HEK293T (cell line): ENCODE measurements at regions not wholly inside any gene's neighbourhood (a gene's known extent, or its start where the extent isn't known, plus 50 kb on each side); places are given as distances from the start of the nearest gene placed in this dataset.

Experiments used
- CTCF ChIA-PET: fragments of 350-600 bp; formaldehyde crosslinking; extraction: SDS; loops from one replicate; lab custom pipeline; 2021; ENCODE audit warnings: antibody characterized with exemption, inconsistent platforms; lab: Yijun Ruan, JAX
- POLR2A ChIA-PET: fragments of 350-600 bp; formaldehyde crosslinking; extraction: SDS; loops from one replicate; lab custom pipeline; 2020; ENCODE audit warnings: antibody characterized with exemption, inconsistent platforms; lab: Yijun Ruan, JAX
- DNase-seq: peaks from one replicate; pipeline ENCODE4 v3.0.0; 2012; ENCODE audit warnings: mixed read lengths; ENCODE audit errors: extremely low spot score
- ARNT ChIP-seq: fragments of 450-650 bp; IDR thresholded peaks from 2 replicates; pipeline ENCODE4 v1.6.1; 2017; ENCODE audit warnings: mild to moderate bottlenecking
- BHLHE40 ChIP-seq: fragments of 450-650 bp; IDR thresholded peaks from 2 replicates; pipeline ENCODE4 v1.6.1; 2016; ENCODE audit warnings: mild to moderate bottlenecking, moderate library complexity, borderline replicate concordance
- CTBP1 ChIP-seq: fragments of 450-650 bp; IDR thresholded peaks from 2 replicates; pipeline ENCODE4 v1.6.1; 2016; ENCODE audit warnings: borderline replicate concordance
- ELF4 ChIP-seq: fragments of 450-650 bp; IDR thresholded peaks from 2 replicates; pipeline ENCODE4 v1.6.1; 2017; ENCODE audit warnings: antibody characterized with exemption
- FOXA1 ChIP-seq: fragments of 450-650 bp; IDR thresholded peaks from 2 replicates; pipeline ENCODE4 v1.6.1; 2016; ENCODE audit warnings: mild to moderate bottlenecking
- FOXK2 ChIP-seq: fragments of 450-650 bp; IDR thresholded peaks from 2 replicates; pipeline ENCODE4 v1.6.1; 2016; ENCODE audit warnings: mild to moderate bottlenecking
- FOXM1 ChIP-seq: fragments of 450-650 bp; IDR thresholded peaks from 2 replicates; pipeline ENCODE4 v1.6.1; 2017; ENCODE audit warnings: mild to moderate bottlenecking, borderline replicate concordance
- L3MBTL2 ChIP-seq: fragments of 450-650 bp; conservative IDR thresholded peaks from 2 replicates; pipeline ENCODE4 v1.6.1; 2016; ENCODE audit warnings: mild to moderate bottlenecking
- LEF1 ChIP-seq: fragments of 450-650 bp; IDR thresholded peaks from 2 replicates; pipeline ENCODE4 v1.6.1; 2017; ENCODE audit warnings: mild to moderate bottlenecking, borderline replicate concordance
- NFRKB ChIP-seq: fragments of 450-650 bp; IDR thresholded peaks from 2 replicates; pipeline ENCODE4 v1.6.1; 2016; ENCODE audit warnings: mild to moderate bottlenecking, moderate library complexity
- SP1 ChIP-seq: fragments of 450-650 bp; IDR thresholded peaks from 2 replicates; pipeline ENCODE4 v1.6.1; 2017
- SUZ12 ChIP-seq: fragments of 450-650 bp; IDR thresholded peaks from 2 replicates; pipeline ENCODE4 v1.6.1; 2016; ENCODE audit warnings: mild to moderate bottlenecking
- TARDBP ChIP-seq: fragments of 450-650 bp; IDR thresholded peaks from 2 replicates; pipeline ENCODE4 v1.6.1; 2016
- ZNF384 ChIP-seq: fragments of 450-650 bp; IDR thresholded peaks from 2 replicates; pipeline ENCODE4 v1.6.1; 2016
- TF ChIP-seq, protein P1 (sequence below): fragments of 450-650 bp; IDR thresholded peaks from 2 replicates; pipeline ENCODE4 v1.6.1; 2016

DNA sequence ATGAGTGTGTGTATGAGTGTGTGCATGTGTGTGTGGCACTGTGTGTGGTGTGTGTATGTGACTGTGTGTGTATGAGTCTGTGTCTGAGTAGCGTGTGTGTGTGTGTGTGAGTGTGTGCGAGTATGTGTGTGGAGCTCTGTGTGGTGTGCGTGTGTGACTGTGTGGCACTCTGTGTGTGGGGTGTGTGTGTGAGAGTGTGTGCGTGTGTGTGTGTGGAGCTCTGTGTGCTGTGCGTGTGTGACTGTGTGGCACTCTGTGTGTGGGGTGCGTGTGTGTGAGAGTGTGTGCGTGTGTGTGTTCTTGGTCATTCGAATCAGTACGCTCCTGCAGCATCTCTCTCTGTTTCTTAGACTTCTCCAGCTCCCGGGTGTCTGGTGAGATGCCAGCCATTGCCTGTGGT, 76.9 kb upstream of the TMEM132C start:
- CTCF ChIA-PET, result no interaction called here
- POLR2A ChIA-PET, result no interaction called here
- no peak for DNase-seq
- no peak for TF ChIP-seq FOXK2
- no peak for TF ChIP-seq NFRKB
- TF ChIP-seq LEF1, result no peak
- TF ChIP-seq TARDBP, result no peak
- no peak for TF ChIP-seq ARNT
- TF ChIP-seq FOXA1, result no peak
- no peak for TF ChIP-seq SP1
- TF ChIP-seq BHLHE40, result no peak
- TF ChIP-seq SUZ12, result no peak
- TF ChIP-seq CTBP1, result no peak
- TF ChIP-seq ELF4, result no peak

DNA sequence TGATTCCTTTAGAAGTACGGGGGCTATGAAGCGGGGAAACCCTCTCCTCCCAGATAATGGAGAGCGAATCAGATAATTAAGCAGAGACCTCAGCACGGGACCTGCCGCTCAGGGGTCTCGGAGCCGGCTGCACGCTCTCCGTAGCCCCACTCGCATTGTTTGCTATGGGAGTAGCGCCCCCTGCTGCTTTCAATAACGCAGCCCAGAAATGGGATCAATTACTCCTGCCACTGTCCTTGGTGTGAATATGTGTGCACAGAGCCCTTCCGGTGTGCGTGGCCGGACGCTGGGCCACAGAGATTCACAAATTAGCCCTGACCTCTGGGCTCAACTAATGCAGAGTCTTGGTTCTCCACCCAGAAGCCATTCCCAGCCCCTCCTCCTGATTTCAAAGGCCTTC, 76.4 kb upstream of the TMEM132C start:
- POLR2A ChIA-PET, result no interaction called here
- CTCF ChIA-PET, result no interaction called here
- peak; percentile 11 for DNase-seq
- no peak for TF ChIP-seq FOXA1
- TF ChIP-seq BHLHE40, result no peak
- no peak for TF ChIP-seq ELF4
- no peak for TF ChIP-seq LEF1

DNA sequence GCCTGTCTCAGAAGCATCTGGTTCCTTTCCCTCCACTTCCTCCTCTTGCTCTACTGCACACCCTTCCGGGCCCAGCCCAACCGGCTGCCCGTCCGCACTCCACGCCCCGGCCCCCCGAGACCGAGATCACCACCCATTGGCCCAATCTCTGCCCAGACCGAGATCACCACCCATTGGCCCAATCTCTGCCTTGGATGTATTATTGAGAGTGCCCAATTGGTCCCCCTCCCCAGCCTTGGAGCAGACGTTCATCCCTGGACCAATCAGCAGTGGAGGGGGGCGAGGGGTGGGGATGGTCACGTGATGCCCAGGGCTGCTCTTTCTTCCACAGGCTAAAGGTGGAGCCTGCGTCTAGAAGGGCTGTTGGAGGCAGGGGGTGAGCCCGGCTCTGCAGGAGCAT, 75.6 kb upstream of the TMEM132C start:
- POLR2A ChIA-PET, result no interaction called here
- CTCF ChIA-PET, result no interaction called here
- no peak for DNase-seq
- TF ChIP-seq TARDBP, result no peak
- no peak for TF ChIP-seq FOXK2
- TF ChIP-seq CTBP1, result no peak
- TF ChIP-seq LEF1, result no peak
- no peak for TF ChIP-seq FOXM1
- no peak for TF ChIP-seq SUZ12
- no peak for TF ChIP-seq SP1
- no peak for TF ChIP-seq ARNT
- TF ChIP-seq BHLHE40, result no peak
- no peak for TF ChIP-seq FOXA1
- TF ChIP-seq, protein P1, sequence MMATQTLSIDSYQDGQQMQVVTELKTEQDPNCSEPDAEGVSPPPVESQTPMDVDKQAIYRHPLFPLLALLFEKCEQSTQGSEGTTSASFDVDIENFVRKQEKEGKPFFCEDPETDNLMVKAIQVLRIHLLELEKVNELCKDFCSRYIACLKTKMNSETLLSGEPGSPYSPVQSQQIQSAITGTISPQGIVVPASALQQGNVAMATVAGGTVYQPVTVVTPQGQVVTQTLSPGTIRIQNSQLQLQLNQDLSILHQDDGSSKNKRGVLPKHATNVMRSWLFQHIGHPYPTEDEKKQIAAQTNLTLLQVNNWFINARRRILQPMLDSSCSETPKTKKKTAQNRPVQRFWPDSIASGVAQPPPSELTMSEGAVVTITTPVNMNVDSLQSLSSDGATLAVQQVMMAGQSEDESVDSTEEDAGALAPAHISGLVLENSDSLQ, result no peak
- TF ChIP-seq L3MBTL2, result no peak
- TF ChIP-seq NFRKB, result no peak
- TF ChIP-seq ZNF384, result no peak

DNA sequence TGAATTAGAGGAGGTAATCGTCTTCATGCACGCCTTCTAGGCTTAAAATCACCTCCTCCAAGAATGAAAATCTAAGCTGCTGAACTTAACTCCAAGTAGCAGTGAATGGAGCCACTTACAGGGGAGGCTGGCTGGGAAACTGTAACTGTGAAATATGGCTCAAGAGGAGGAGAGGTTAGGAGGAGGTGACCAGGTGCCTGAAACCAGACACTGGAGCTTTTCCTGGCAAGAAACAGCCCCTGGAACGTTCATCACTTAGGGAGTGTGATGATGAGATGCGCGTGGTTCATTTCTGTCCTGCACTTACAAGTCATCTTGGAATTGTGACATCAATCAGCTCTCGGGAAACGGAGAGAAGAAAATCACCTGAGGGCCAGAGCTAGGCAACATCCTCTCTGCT, 62.3 kb upstream of the TMEM132C start:
- ChIA-PET POLR2A (no interaction called here), CTCF (no interaction called here)
- no peak for TF ChIP-seq BHLHE40
- no peak for TF ChIP-seq ELF4
- no peak for DNase-seq

DNA sequence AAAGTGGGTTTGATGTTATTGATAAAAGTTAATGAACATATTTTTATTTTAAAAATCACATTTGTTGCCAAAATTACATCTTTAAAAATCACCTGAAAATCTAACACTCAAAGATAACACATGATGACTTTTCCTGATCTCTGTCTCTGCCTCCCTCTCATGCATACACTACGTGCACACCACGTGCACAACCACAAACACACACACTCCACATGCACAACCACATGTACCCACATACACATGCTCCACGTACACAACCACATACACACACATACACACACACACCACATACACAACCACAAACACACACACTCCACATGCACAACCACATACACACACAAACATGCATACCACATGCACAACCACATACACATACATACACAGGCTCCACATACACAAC, 61.8 kb upstream of the TMEM132C start:
- CTCF ChIA-PET, result no interaction called here
- TF ChIP-seq SUZ12 (no peak), L3MBTL2 (no peak), ARNT (no peak)
- DNase-seq, result no peak
- POLR2A ChIA-PET, result no interaction called here

DNA sequence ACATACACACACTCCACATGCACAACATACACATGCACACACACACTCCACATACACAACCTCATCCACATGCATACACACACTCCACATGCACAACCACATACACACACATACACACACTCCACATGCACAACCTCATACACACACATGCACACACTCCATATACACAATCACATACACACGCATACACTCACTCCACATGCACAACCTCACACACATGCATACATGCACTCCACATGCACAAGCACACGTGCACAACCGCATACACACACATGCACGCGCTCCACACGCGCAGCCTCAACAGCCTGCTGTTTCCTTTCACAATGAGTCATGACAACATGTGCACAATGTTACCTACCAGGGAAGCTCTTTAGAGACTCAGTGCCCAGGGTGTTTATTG, 61.2 kb upstream of the TMEM132C start:
- ChIA-PET CTCF (no interaction called here), POLR2A (no interaction called here)
- TF ChIP-seq FOXA1 (no peak), CTBP1 (no peak), L3MBTL2 (no peak), FOXM1 (no peak), NFRKB (no peak)
- TF ChIP-seq, protein P1, result no peak
- DNase-seq, result no peak
